ENCODE measurements at regions not wholly inside any gene's neighbourhood (a gene's known extent, or its start where the extent isn't known, plus 50 kb on each side); places are given as distances from the start of the nearest gene placed in this dataset.

DNA sequence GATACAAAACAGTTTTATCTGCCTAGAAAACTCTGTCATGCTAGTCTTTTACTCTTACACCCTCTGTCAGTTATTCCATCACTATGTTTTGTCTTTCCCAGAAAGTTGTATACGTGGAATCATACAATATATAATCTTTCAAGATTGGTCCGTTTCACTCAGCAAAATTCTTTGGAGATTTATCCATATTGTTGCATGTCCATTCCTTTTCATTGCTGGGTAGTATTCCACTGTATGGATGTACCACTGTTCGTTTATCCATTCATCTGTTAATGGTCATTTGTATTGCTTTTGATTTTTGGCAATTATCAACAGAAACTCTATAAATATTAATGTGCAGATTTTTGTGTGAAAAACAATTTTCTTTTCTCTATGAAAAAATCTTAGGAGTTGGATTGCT, 63.1 kb downstream of the GLUD2 start:
- TF ChIP-seq TAF1 (IDR thresholded peaks at IDR 0.05; ENCODE audit: borderline replicate concordance, insufficient read depth, low read length) (no peak), FOXP2 (optimal IDR thresholded peaks at IDR 0.05; ENCODE audit: borderline replicate concordance, extremely low read depth, extremely low read length, insufficient read depth) (no peak), SIN3A (IDR thresholded peaks at IDR 0.05; ENCODE audit: borderline replicate concordance, insufficient read depth, low read length) (no peak)
- TF ChIP-seq, protein P1, sequence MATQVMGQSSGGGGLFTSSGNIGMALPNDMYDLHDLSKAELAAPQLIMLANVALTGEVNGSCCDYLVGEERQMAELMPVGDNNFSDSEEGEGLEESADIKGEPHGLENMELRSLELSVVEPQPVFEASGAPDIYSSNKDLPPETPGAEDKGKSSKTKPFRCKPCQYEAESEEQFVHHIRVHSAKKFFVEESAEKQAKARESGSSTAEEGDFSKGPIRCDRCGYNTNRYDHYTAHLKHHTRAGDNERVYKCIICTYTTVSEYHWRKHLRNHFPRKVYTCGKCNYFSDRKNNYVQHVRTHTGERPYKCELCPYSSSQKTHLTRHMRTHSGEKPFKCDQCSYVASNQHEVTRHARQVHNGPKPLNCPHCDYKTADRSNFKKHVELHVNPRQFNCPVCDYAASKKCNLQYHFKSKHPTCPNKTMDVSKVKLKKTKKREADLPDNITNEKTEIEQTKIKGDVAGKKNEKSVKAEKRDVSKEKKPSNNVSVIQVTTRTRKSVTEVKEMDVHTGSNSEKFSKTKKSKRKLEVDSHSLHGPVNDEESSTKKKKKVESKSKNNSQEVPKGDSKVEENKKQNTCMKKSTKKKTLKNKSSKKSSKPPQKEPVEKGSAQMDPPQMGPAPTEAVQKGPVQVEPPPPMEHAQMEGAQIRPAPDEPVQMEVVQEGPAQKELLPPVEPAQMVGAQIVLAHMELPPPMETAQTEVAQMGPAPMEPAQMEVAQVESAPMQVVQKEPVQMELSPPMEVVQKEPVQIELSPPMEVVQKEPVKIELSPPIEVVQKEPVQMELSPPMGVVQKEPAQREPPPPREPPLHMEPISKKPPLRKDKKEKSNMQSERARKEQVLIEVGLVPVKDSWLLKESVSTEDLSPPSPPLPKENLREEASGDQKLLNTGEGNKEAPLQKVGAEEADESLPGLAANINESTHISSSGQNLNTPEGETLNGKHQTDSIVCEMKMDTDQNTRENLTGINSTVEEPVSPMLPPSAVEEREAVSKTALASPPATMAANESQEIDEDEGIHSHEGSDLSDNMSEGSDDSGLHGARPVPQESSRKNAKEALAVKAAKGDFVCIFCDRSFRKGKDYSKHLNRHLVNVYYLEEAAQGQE (IDR thresholded peaks at IDR 0.05; ENCODE audit: insufficient read depth in 1 of 2, low read depth in 2 of 2, low read length in 2 of 2), result no peak

DNA sequence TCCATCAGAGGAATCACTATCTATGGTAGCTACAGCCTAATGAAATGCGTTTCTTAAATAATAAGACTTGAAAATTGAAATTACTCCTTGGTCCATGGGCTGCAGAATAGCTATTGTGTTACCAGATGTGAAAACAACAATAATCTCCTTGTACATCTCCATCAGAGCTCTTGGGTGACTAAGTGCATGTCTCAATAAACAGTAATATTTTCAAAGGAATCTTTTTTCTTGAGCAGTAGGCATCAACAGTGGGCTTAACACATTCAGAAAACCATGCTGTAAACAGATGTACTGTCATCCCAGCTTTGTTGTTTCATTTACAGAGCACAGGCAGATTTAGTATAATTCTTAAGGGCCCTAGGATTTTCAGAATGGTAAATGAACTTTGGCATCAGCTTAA, 67.3 kb downstream of the GLUD2 start:
- TF ChIP-seq FOXP2 (optimal IDR thresholded peaks at IDR 0.05; ENCODE audit: borderline replicate concordance, extremely low read depth, extremely low read length, insufficient read depth), result no peak
- TF ChIP-seq, protein P1 (IDR thresholded peaks at IDR 0.05; ENCODE audit: insufficient read depth in 1 of 2, low read depth in 2 of 2, low read length in 2 of 2), result no peak
- TF ChIP-seq SIN3A (IDR thresholded peaks at IDR 0.05; ENCODE audit: borderline replicate concordance, insufficient read depth, low read length), result no peak
- TF ChIP-seq TAF1 (IDR thresholded peaks at IDR 0.05; ENCODE audit: borderline replicate concordance, insufficient read depth, low read length), result no peak
- no peak for TF ChIP-seq POLR2AphosphoS5 (IDR thresholded peaks at IDR 0.05; ENCODE audit: low read depth, low read length)

- TF ChIP-seq, protein P1 (IDR thresholded peaks at IDR 0.05; ENCODE audit: insufficient read depth in 1 of 2, low read depth in 2 of 2, low read length in 2 of 2), result no peak
- TF ChIP-seq POLR2AphosphoS5 (IDR thresholded peaks at IDR 0.05; ENCODE audit: low read depth, low read length), result no peak
- no peak for TF ChIP-seq FOXP2 (optimal IDR thresholded peaks at IDR 0.05; ENCODE audit: borderline replicate concordance, extremely low read depth, extremely low read length, insufficient read depth)
- no peak for TF ChIP-seq SIN3A (IDR thresholded peaks at IDR 0.05; ENCODE audit: borderline replicate concordance, insufficient read depth, low read length)
- no peak for TF ChIP-seq TAF1 (IDR thresholded peaks at IDR 0.05; ENCODE audit: borderline replicate concordance, insufficient read depth, low read length)
These were observed 73.5 kb downstream of the GLUD2 start for GRCh38 chrX:121120690-121121605.

DNA sequence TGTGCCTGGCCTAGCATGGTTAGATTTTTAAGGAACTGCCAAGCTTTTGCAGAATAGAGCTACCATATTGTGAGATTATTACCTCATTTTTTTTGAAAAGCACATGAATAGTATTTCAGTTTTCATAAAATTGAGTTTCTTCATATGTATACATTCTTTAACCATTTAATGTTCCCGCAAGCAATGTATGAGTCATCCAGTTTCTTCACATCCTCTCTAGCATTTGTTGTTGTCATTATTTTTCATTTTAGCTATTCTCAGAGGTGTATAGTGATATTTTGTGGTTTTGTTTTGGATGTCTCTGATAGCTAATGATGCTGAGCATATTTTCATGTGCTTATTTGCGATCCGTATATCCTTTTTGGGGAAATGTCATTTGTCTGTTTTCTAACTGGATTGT, 74.9 kb downstream of the GLUD2 start:
- TF ChIP-seq SIN3A (IDR thresholded peaks at IDR 0.05; ENCODE audit: borderline replicate concordance, insufficient read depth, low read length), result no peak
- no peak for TF ChIP-seq POLR2AphosphoS5 (IDR thresholded peaks at IDR 0.05; ENCODE audit: low read depth, low read length)
- TF ChIP-seq FOXP2 (optimal IDR thresholded peaks at IDR 0.05; ENCODE audit: borderline replicate concordance, extremely low read depth, extremely low read length, insufficient read depth), result no peak
- TF ChIP-seq TAF1 (IDR thresholded peaks at IDR 0.05; ENCODE audit: borderline replicate concordance, insufficient read depth, low read length), result no peak
- TF ChIP-seq, protein P1 (IDR thresholded peaks at IDR 0.05; ENCODE audit: insufficient read depth in 1 of 2, low read depth in 2 of 2, low read length in 2 of 2), result no peak

All from PFSK-1 (cell line).